SK-N-SH treated with all-trans-retinoic acid at 6 μM for 48 hours (cell line): ENCODE measurements at regions not wholly inside any gene's neighbourhood (a gene's known extent, or its start where the extent isn't known, plus 50 kb on each side); places are given as distances from the start of the nearest gene placed in this dataset.

Experiments
- ATAC-seq: fragments of 200-7000 bp; cut with Tn5 transposase; 3 replicates; pipeline ENCODE4 v1.9.1; 2020; ENCODE audit warnings: mild to moderate bottlenecking, moderate library complexity
- ARNTL ChIP-seq: fragments of 450-650 bp; formaldehyde crosslinking; IDR thresholded peaks from 2 replicates; pipeline ENCODE4 v1.5.0; 2020; ENCODE audit warnings: low read depth, mild to moderate bottlenecking, moderate library complexity, borderline replicate concordance
- BACH2 ChIP-seq: fragments of 250-450 bp; sonication (Bioruptor Pico); IDR thresholded peaks from 2 replicates; pipeline ENCODE4 v1.9.0; 2021; ENCODE audit warnings: mild to moderate bottlenecking, borderline replicate concordance
- CREB5 ChIP-seq: fragments of 250-450 bp; sonication (Bioruptor Pico); IDR thresholded peaks from 2 replicates; pipeline ENCODE4 v1.5.1; 2020; ENCODE audit warnings: low read depth, mild to moderate bottlenecking, moderate library complexity
- CSDC2 ChIP-seq: fragments of 250-450 bp; sonication (Bioruptor Pico); IDR thresholded peaks from 2 replicates; pipeline ENCODE4 v1.5.0; 2020; ENCODE audit warnings: mild to moderate bottlenecking, moderate library complexity
- CSRNP3 ChIP-seq: fragments of 250-450 bp; sonication (Bioruptor Pico); IDR thresholded peaks from 2 replicates; pipeline ENCODE4 v1.5.1; 2021; ENCODE audit warnings: mild to moderate bottlenecking, moderate library complexity
- ESRRG ChIP-seq: fragments of 250-450 bp; sonication (Bioruptor Pico); IDR thresholded peaks from 2 replicates; pipeline ENCODE4 v1.6.1; 2021; ENCODE audit warnings: mild to moderate bottlenecking
- GLIS3 ChIP-seq: fragments of 250-450 bp; sonication (Bioruptor Pico); IDR thresholded peaks from 2 replicates; pipeline ENCODE4 v1.5.0; 2020; ENCODE audit warnings: mild to moderate bottlenecking, moderate library complexity
- ISL1 ChIP-seq: fragments of 250-450 bp; sonication (Bioruptor Pico); IDR thresholded peaks from 2 replicates; pipeline ENCODE4 v2.1.2; 2022; ENCODE audit warnings: mild to moderate bottlenecking, moderate library complexity
- OSR1 ChIP-seq: fragments of 250-450 bp; sonication (Bioruptor Pico); IDR thresholded peaks from 2 replicates; pipeline ENCODE4 v1.8.0; 2022; ENCODE audit warnings: moderate library complexity, mild to moderate bottlenecking, inconsistent platforms
- PATZ1 ChIP-seq: fragments of 250-450 bp; sonication (Bioruptor Pico); IDR thresholded peaks from 2 replicates; pipeline ENCODE4 v1.8.0; 2020; ENCODE audit warnings: mild to moderate bottlenecking, moderate library complexity, borderline replicate concordance
- POU6F1 ChIP-seq: fragments of 250-450 bp; sonication (Bioruptor Pico); IDR thresholded peaks from 2 replicates; pipeline ENCODE4 v1.8.0; 2021; ENCODE audit warnings: low read depth, mild to moderate bottlenecking, moderate library complexity, borderline replicate concordance
- PPARA ChIP-seq: fragments of 250-450 bp; sonication (Bioruptor Pico); IDR thresholded peaks from 2 replicates; pipeline ENCODE4 v1.5.0; 2020; ENCODE audit warnings: mild to moderate bottlenecking, borderline replicate concordance
- RARB ChIP-seq: fragments of 250-450 bp; sonication (Bioruptor Pico); IDR thresholded peaks from 2 replicates; pipeline ENCODE4 v1.8.0; 2021; ENCODE audit warnings: mild to moderate bottlenecking, moderate library complexity
- SNAI2 ChIP-seq: fragments of 250-450 bp; sonication (Bioruptor Pico); IDR thresholded peaks from 2 replicates; pipeline ENCODE4 v1.5.0; 2020; ENCODE audit warnings: mild to moderate bottlenecking, moderate library complexity
- TCF4 ChIP-seq: fragments of 250-450 bp; sonication (Bioruptor Pico); IDR thresholded peaks from 2 replicates; pipeline ENCODE4 v1.8.0; 2021; ENCODE audit warnings: mild to moderate bottlenecking, moderate library complexity, borderline replicate concordance
- TOX ChIP-seq: fragments of 250-450 bp; sonication (Bioruptor Pico); IDR thresholded peaks from 2 replicates; pipeline ENCODE4 v1.8.0; 2021; ENCODE audit warnings: mild to moderate bottlenecking, moderate library complexity, borderline replicate concordance
- TSHZ2 ChIP-seq: fragments of 250-450 bp; sonication (Bioruptor Pico); IDR thresholded peaks from 2 replicates; pipeline ENCODE4 v1.5.0; 2020; ENCODE audit warnings: mild to moderate bottlenecking, moderate library complexity
- ZFP30 ChIP-seq: fragments of 450-650 bp; formaldehyde crosslinking; IDR thresholded peaks from 2 replicates; pipeline ENCODE4 v1.5.0; 2022; ENCODE audit warnings: mild to moderate bottlenecking, moderate library complexity
- ZNF565 ChIP-seq: fragments of 450-650 bp; formaldehyde crosslinking; conservative IDR thresholded peaks from 2 replicates; pipeline ENCODE4 v1.5.0; 2020; ENCODE audit warnings: low read depth, mild to moderate bottlenecking, moderate library complexity
- ZNF70 ChIP-seq: fragments of 450-650 bp; formaldehyde crosslinking; IDR thresholded peaks from 2 replicates; pipeline ENCODE4 v1.5.0; 2020; ENCODE audit warnings: mild to moderate bottlenecking, moderate library complexity
- ZNF8 ChIP-seq: fragments of 450-650 bp; formaldehyde crosslinking; IDR thresholded peaks from 2 replicates; pipeline ENCODE4 v1.5.0; 2020; ENCODE audit warnings: mild to moderate bottlenecking, moderate library complexity

- no peak for ATAC-seq
- TF ChIP-seq ARNTL = no peak
- no peak for TF ChIP-seq ESRRG (CRISPR knock-in tag)
- no peak for TF ChIP-seq PATZ1 (CRISPR knock-in tag)
- TF ChIP-seq BACH2 (CRISPR knock-in tag) = no peak
Measured at GRCh38 chr9:73042155-73042554, 89.3 kb upstream of the ALDH1A1 start.

GRCh38 chr9:73039271-73040263 lies 86.7 kb upstream of the ALDH1A1 start:
- no peak for TF ChIP-seq OSR1 (CRISPR knock-in tag)
- TF ChIP-seq ZNF70 (CRISPR knock-in tag) = no peak
- no peak for TF ChIP-seq ZFP30
- TF ChIP-seq TCF4 (CRISPR knock-in tag) = no peak
- TF ChIP-seq GLIS3 (CRISPR knock-in tag) = no peak
- TF ChIP-seq CREB5 (CRISPR knock-in tag) = no peak
- TF ChIP-seq ARNTL = no peak
- TF ChIP-seq SNAI2 (CRISPR knock-in tag) = no peak
- no peak for TF ChIP-seq ESRRG (CRISPR knock-in tag)
- TF ChIP-seq ZNF8 (CRISPR knock-in tag) = no peak
- no peak for TF ChIP-seq CSRNP3
- no peak for TF ChIP-seq ISL1 (CRISPR knock-in tag)
- ATAC-seq = no peak

- no peak for ATAC-seq
- TF ChIP-seq ZFP30 = no peak
- no peak for TF ChIP-seq TOX (CRISPR knock-in tag)
- no peak for TF ChIP-seq ZNF70 (CRISPR knock-in tag)
- TF ChIP-seq ARNTL = no peak
- TF ChIP-seq ESRRG (CRISPR knock-in tag) = no peak
- TF ChIP-seq SNAI2 (CRISPR knock-in tag) = no peak
- no peak for TF ChIP-seq POU6F1
- TF ChIP-seq RARB (CRISPR knock-in tag) = no peak
- TF ChIP-seq TCF4 (CRISPR knock-in tag) = no peak
- no peak for TF ChIP-seq CSDC2 (CRISPR knock-in tag)
- no peak for TF ChIP-seq TSHZ2 (CRISPR knock-in tag)
- no peak for TF ChIP-seq PPARA (CRISPR knock-in tag)
- no peak for TF ChIP-seq OSR1 (CRISPR knock-in tag)
- TF ChIP-seq ZNF565 (CRISPR knock-in tag) = no peak
- TF ChIP-seq ISL1 (CRISPR knock-in tag) = no peak
- TF ChIP-seq ZNF8 (CRISPR knock-in tag) = no peak
Measured at GRCh38 chr9:73038613-73039012, 85.8 kb upstream of the ALDH1A1 start.
